ENCODE measurements at regions not wholly inside any gene's neighbourhood (a gene's known extent, or its start where the extent isn't known, plus 50 kb on each side); places are given as distances from the start of the nearest gene placed in this dataset.

DNA sequence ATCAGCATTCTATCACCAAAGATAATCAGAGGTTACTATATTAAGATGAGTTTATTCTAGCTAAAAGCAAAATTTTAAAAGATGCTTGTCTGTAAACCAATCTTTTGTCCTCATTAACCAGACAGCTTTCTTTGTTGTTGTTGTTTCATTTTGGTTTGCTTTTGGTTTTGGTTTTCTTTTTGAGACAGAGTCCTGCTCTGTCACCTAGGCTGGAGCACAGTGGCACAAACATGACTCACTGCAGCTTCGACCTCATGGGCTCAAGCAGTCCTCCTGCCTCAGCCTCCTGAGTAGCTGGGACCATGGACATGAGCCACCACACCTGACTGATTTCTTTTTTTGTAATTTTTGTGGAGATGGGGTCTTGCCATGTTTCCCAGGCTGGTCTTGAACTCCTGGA, 102.9 kb downstream of the COX18 start:
- TF ChIP-seq, protein P1, sequence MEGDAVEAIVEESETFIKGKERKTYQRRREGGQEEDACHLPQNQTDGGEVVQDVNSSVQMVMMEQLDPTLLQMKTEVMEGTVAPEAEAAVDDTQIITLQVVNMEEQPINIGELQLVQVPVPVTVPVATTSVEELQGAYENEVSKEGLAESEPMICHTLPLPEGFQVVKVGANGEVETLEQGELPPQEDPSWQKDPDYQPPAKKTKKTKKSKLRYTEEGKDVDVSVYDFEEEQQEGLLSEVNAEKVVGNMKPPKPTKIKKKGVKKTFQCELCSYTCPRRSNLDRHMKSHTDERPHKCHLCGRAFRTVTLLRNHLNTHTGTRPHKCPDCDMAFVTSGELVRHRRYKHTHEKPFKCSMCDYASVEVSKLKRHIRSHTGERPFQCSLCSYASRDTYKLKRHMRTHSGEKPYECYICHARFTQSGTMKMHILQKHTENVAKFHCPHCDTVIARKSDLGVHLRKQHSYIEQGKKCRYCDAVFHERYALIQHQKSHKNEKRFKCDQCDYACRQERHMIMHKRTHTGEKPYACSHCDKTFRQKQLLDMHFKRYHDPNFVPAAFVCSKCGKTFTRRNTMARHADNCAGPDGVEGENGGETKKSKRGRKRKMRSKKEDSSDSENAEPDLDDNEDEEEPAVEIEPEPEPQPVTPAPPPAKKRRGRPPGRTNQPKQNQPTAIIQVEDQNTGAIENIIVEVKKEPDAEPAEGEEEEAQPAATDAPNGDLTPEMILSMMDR (IDR thresholded peaks at IDR 0.05), result no peak
- TF ChIP-seq EZH2 (IDR thresholded peaks at IDR 0.05; ENCODE audit: borderline replicate concordance, insufficient read depth, low read depth, low read length, poor library complexity, severe bottlenecking), result no peak
